Suppressor macrophage treated with lipopolysaccharide for 4 hours (primary cell): ENCODE measurements at regions not wholly inside any gene's neighbourhood (a gene's known extent, or its start where the extent isn't known, plus 50 kb on each side); places are given as distances from the start of the nearest gene placed in this dataset.
"Not testable (repeated sequence)": the region's sequence is repeated elsewhere in the genome, so short reads cannot be mapped to it uniquely, and the experiment has no call there.

Source experiments
- DNase-seq: peaks from one replicate; pipeline ENCODE4 v3.0.0-alpha.2; 2020

- not testable (repeated sequence) for DNase-seq
These were observed 194.5 kb downstream of the C1orf94 start for GRCh38 chr1:34371179-34371578.

DNA sequence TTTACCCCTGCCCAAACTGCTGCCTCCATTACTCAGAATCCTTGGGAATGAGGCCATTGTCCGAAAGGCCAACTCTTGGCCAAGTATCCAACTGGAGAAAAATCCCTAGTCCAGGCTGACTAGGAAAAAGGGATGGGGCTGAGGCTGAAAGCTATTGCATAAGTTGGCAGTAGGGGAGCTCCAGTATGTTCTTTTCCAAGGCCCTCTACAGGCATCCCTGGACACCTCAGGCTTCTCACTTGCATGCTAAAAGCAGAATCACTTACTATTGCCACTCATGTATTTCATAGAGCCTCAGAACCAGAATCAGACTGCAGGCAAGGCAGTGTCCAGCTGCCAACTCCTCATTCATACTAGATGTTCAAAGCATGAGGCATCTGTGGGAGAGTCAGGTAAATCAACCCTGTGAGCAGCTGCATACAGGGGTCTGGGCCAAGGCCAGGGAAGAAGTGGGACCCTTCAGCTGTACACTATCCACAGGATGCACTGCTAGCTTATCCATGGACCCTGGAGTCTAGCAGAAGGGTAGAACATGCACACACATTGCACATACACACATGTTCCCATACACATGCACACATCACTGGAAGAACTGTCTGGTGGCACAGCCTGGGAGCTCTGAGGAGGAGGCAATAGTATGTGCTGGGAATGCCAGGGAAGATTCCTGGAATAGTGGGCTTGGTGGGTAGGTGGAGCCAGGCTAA is 195.3 kb downstream of the C1orf94 start:
- no peak for DNase-seq

- DNase-seq = no peak
These were observed 196.2 kb downstream of the C1orf94 start for GRCh38 chr1:34372891-34373290.

DNA sequence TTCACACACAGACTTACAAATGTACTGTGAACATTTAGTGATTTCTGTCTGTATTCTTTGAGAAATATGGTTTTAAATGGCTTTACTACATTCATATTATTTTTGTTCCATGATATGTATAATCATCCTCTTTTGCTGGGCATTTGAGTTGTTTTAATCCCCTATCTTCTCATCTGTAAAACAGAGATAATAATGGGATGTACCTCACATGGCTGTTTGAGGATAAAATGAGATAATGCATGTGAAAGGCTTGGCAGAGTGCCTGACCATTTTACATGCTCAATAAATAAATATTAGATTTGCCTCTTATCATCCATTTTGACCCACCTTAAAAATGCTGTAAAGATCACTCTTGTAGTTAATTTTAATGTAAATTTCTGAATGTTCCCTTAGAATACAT is 197.2 kb downstream of the C1orf94 start:
- DNase-seq = no peak

- no peak for DNase-seq
These were observed 199.8 kb downstream of the C1orf94 start for GRCh38 chr1:34376531-34376930.

GRCh38 chr1:34378968-34379856 is 202.5 kb downstream of the C1orf94 start:
- no peak for DNase-seq

GRCh38 chr1:34379911-34380310 is 203.2 kb downstream of the C1orf94 start:
- no peak for DNase-seq

- DNase-seq = no peak
These were observed 203.9 kb downstream of the C1orf94 start for GRCh38 chr1:34380526-34381124.

- no peak for DNase-seq
These were observed 213.3 kb downstream of the C1orf94 start for GRCh38 chr1:34389974-34390373.

DNA sequence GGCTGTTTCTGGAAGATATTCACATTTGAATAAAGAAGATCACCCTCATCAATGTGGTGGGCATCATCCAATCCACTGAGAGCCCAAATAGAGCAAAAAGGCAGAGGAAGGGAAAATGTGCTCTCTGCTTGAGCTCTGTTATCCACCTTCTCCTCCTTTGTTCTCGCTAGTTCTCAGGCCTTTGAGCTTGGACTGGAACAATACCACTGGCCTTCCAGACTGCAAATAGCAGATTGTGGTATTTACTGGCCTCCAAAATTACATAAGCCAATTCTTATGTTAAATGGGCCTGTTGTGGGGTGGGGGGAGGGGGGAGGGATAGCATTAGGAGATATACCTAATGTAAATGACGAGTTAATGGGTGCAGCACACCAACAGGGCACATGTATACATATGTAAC is 219.3 kb downstream of the C1orf94 start:
- no peak for DNase-seq

- no peak for DNase-seq
These were observed 221.7 kb downstream of the C1orf94 start for GRCh38 chr1:34398241-34398915.

DNA sequence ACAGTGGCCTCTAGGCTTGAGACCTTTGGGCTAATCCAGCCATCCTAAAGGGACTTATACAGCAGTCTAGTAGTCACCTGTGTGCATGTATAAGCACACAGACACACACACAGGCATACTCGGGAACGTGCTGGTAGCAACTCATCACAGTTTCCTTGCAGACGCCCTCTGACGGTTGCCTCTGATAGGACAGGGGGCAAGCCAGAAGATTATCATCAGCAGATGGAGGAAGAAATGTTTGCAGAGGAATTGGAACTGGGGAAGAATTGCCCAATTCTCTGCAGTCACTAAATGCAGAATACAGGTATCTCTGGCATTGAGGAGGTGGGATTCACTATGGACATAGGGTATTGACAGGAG is 222.2 kb downstream of the C1orf94 start:
- no peak for DNase-seq

DNA sequence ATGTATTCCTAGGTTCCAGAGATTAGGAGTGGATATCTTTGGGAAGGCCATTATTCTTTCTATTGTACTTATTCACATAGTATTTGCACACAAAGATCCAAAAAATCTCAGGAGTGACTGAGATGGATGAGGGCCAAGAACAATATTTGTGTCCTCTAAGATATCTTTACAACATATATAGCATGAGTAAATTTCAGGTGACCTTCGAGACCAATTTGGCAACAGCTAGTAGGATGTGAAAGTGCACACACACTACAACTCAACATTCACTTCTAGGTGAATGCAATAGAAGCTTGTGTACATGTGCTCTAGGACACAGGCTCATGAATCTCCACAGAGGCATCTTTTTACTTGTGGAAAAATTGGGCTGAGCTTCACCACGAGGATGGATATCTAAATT is 224.0 kb downstream of the C1orf94 start:
- no peak for DNase-seq

DNA sequence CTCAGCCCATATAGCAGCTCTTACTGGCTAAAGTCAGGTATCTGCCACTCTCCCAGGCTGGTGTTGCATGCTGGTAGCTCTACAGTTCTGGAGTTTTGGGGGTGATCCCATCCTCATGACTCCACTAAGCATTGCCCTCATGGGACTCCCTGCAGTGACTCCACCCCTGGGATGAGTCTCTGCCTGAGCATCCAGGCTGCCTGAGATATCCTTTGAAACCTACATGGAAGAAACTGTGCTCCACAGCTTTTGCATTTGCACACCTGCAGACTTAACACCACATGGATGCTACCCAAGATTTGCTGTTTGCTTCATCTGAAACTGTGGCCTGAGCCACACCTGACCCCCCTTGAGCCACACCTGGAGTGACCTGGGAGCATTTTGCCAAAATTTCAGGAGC is 226.4 kb downstream of the C1orf94 start:
- no peak for DNase-seq

DNA sequence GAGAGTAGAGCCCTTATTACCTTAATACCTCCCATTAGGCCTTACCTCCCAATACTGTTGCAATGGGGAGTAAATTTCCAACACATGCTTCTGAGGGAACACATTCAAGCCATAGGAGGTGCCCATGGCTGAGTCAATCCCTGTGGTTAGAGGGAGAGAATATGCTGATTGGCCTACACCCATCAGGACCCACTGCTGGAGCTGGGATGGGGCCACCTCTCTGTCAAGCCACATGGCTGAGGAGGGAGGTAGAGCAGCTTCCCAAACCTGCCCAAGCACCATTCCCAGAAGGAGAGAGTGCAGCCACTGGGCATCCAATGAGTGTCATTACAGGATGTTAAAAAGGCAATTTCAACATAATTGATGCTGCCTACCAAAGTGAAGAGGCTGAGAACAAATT is 228.1 kb downstream of the C1orf94 start:
- DNase-seq = no peak

- DNase-seq = no peak
These were observed 228.7 kb downstream of the C1orf94 start for GRCh38 chr1:34405266-34405959.

GRCh38 chr1:34406377-34406776 is 229.7 kb downstream of the C1orf94 start:
- no peak for DNase-seq

DNA sequence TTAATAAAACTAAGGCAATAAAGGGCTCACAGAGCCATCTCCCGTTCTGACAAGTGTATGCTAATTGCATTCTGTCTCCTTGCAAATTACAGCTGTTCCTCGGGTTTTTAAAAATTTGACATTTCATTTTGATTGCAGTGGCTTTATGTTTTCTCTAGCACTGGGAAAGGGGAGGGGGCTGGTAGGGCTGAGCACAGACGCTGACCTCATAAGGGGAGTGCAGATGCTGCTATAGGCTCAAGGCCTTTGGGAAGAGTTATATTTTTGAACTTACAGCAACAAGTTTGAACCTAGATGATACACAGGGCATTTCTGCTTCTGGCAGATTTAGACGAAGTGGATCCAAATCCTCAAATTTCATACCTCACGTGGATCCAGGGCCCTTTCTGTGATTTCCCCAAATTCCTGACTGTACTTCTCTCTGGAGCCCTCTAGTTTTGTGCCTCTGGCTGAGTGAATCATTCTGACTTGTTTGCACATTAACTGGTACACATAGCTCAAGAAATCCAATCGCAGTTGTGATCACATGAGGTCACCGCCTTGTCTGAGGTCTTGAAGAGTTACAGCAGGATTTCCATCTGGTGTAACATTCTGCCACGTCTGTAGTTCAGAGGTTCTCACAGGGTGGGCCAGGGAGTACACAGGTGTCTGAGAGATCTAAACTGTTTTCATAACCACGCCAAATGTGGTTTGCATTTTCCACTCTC is 230.3 kb downstream of the C1orf94 start:
- DNase-seq = no peak

GRCh38 chr1:34408011-34408410 is 231.3 kb downstream of the C1orf94 start:
- DNase-seq = no peak

- no peak for DNase-seq
These were observed 233.1 kb downstream of the C1orf94 start for GRCh38 chr1:34409689-34410229.

GRCh38 chr1:34412598-34413370 is 236.1 kb downstream of the C1orf94 start:
- no peak for DNase-seq
